HEK293 (cell line): ENCODE measurements at regions not wholly inside any gene's neighbourhood (a gene's known extent, or its start where the extent isn't known, plus 50 kb on each side); places are given as distances from the start of the nearest gene placed in this dataset.

Source experiments
- CTCF ChIA-PET: fragments of 350-600 bp; formaldehyde crosslinking; extraction: SDS; loops from one replicate; lab custom pipeline; 2021; ENCODE audit warnings: antibody characterized with exemption; lab: Yijun Ruan, JAX
- POLR2A ChIA-PET: fragments of 300-600 bp; formaldehyde crosslinking; extraction: SDS; loops from one replicate; lab custom pipeline; 2020; ENCODE audit warnings: antibody characterized with exemption, inconsistent platforms; lab: Yijun Ruan, JAX
- H3K27ac ChIP-seq: fragments of 200-500 bp; sonication (Bioruptor generic); 2 replicates; pipeline ENCODE4 v1.5.1; 2014; ENCODE audit warnings: low read depth, low read length, control low read depth, inconsistent platforms; ENCODE audit errors: extremely low read depth
- H3K36me3 ChIP-seq, 2 experiments: fragments of 200-500 bp in 1 of 2; sonication (Bioruptor generic) in 1 of 2; 1 replicate in 1 of 2; 2 replicates in 1 of 2; pipeline ENCODE4 v1.5.1; 2014 to 2017; ENCODE audit warnings: inconsistent platforms in 2 of 2, low read length in 2 of 2; ENCODE audit not compliant: control insufficient read depth in 2 of 2, insufficient read depth in 1 of 2
- H3K4me1 ChIP-seq: fragments of 200-500 bp; sonication (Bioruptor generic); 2 replicates; pipeline ENCODE4 v1.5.1; 2014; ENCODE audit warnings: mild to moderate bottlenecking, low read length, inconsistent platforms; ENCODE audit not compliant: control insufficient read depth, insufficient read depth
- H3K4me3 ChIP-seq: 2 replicates; pipeline ENCODE4 v1.5.1; 2011; ENCODE audit warnings: low read depth, mild to moderate bottlenecking, control low read depth, low read length, moderate library complexity
- H3K9me3 ChIP-seq: fragments of 200-500 bp; sonication (Bioruptor generic); 2 replicates; pipeline ENCODE4 v1.5.1; 2014; ENCODE audit warnings: low read depth, low read length, inconsistent platforms; ENCODE audit not compliant: control insufficient read depth, insufficient read depth
- GFI1B ChIP-seq: fragments of 450-650 bp; formaldehyde crosslinking; IDR thresholded peaks from 2 replicates; pipeline ENCODE4 v1.5.1; 2016; ENCODE audit warnings: missing biosample characterization, missing genetic modification characterization
- KLF9 ChIP-seq: fragments of 450-650 bp; formaldehyde crosslinking; IDR thresholded peaks from 2 replicates; pipeline ENCODE4 v1.5.1; 2016; ENCODE audit warnings: missing biosample characterization, missing genetic modification characterization, low read depth
- MYNN ChIP-seq: fragments of 450-650 bp; formaldehyde crosslinking; IDR thresholded peaks from 2 replicates; pipeline ENCODE4 v1.5.1; 2016; ENCODE audit warnings: missing biosample characterization, missing genetic modification characterization, borderline replicate concordance
- OSR2 ChIP-seq: fragments of 450-650 bp; formaldehyde crosslinking; IDR thresholded peaks from 2 replicates; pipeline ENCODE4 v1.5.1; 2016; ENCODE audit warnings: missing biosample characterization, missing genetic modification characterization
- SP7 ChIP-seq: fragments of 450-650 bp; formaldehyde crosslinking; IDR thresholded peaks from 2 replicates; pipeline ENCODE4 v1.5.1; 2016; ENCODE audit warnings: missing biosample characterization, missing genetic modification characterization
- ZBTB20 ChIP-seq: fragments of 450-650 bp; formaldehyde crosslinking; IDR thresholded peaks from 2 replicates; pipeline ENCODE4 v1.5.1; 2016; ENCODE audit warnings: missing biosample characterization, missing genetic modification characterization
- ZNF2 ChIP-seq: fragments of 450-650 bp; formaldehyde crosslinking; IDR thresholded peaks from 2 replicates; pipeline ENCODE4 v1.5.1; 2016; ENCODE audit warnings: missing biosample characterization, missing genetic modification characterization
- ZNF239 ChIP-seq: fragments of 450-650 bp; formaldehyde crosslinking; IDR thresholded peaks from 2 replicates; pipeline ENCODE4 v1.5.1; 2016; ENCODE audit warnings: missing biosample characterization, missing genetic modification characterization
- ZNF248 ChIP-seq: fragments of 450-650 bp; formaldehyde crosslinking; IDR thresholded peaks from 2 replicates; pipeline ENCODE4 v1.5.1; 2017; ENCODE audit warnings: missing biosample characterization, missing genetic modification characterization
- ZNF354C ChIP-seq: fragments of 450-650 bp; formaldehyde crosslinking; IDR thresholded peaks from 2 replicates; pipeline ENCODE4 v1.5.1; 2016; ENCODE audit warnings: missing biosample characterization, missing genetic modification characterization, low read depth, borderline replicate concordance
- ZNF48 ChIP-seq: fragments of 450-650 bp; formaldehyde crosslinking; IDR thresholded peaks from 2 replicates; pipeline ENCODE4 v1.5.1; 2016; ENCODE audit warnings: missing biosample characterization, missing genetic modification characterization
- ZNF549 ChIP-seq: fragments of 450-650 bp; IDR thresholded peaks from 2 replicates; pipeline ENCODE4 v1.5.1; 2018; ENCODE audit warnings: missing biosample characterization, missing genetic modification characterization, mild to moderate bottlenecking, inconsistent platforms, moderate library complexity
- ZNF670 ChIP-seq: fragments of 450-650 bp; formaldehyde crosslinking; IDR thresholded peaks from 2 replicates; pipeline ENCODE4 v1.5.1; 2016; ENCODE audit warnings: missing biosample characterization, missing genetic modification characterization, low read depth
- ZNF701 ChIP-seq: fragments of 450-650 bp; formaldehyde crosslinking; IDR thresholded peaks from 2 replicates; pipeline ENCODE4 v1.5.1; 2016; ENCODE audit warnings: missing biosample characterization, missing genetic modification characterization
- ZNF792 ChIP-seq: fragments of 450-650 bp; formaldehyde crosslinking; IDR thresholded peaks from 2 replicates; pipeline ENCODE4 v1.5.1; 2016; ENCODE audit warnings: missing biosample characterization, missing genetic modification characterization
- ZSCAN30 ChIP-seq: fragments of 450-650 bp; IDR thresholded peaks from 2 replicates; pipeline ENCODE4 v1.5.1; 2018; ENCODE audit warnings: missing biosample characterization, mild to moderate bottlenecking, missing genetic modification characterization, moderate library complexity
- TF ChIP-seq, protein P1 (sequence below): fragments of 450-650 bp; formaldehyde crosslinking; IDR thresholded peaks from 2 replicates; pipeline ENCODE4 v1.5.1; 2016; ENCODE audit warnings: missing biosample characterization, missing genetic modification characterization
- TF ChIP-seq, protein P2 (sequence below): fragments of 450-650 bp; formaldehyde crosslinking; IDR thresholded peaks from 2 replicates; pipeline ENCODE4 v1.5.1; 2016; ENCODE audit warnings: missing biosample characterization, missing genetic modification characterization
- TF ChIP-seq, protein P3 (sequence below): fragments of 450-650 bp; formaldehyde crosslinking; IDR thresholded peaks from 2 replicates; pipeline ENCODE4 v1.5.1; 2016; ENCODE audit warnings: missing biosample characterization, missing genetic modification characterization, borderline replicate concordance

DNA sequence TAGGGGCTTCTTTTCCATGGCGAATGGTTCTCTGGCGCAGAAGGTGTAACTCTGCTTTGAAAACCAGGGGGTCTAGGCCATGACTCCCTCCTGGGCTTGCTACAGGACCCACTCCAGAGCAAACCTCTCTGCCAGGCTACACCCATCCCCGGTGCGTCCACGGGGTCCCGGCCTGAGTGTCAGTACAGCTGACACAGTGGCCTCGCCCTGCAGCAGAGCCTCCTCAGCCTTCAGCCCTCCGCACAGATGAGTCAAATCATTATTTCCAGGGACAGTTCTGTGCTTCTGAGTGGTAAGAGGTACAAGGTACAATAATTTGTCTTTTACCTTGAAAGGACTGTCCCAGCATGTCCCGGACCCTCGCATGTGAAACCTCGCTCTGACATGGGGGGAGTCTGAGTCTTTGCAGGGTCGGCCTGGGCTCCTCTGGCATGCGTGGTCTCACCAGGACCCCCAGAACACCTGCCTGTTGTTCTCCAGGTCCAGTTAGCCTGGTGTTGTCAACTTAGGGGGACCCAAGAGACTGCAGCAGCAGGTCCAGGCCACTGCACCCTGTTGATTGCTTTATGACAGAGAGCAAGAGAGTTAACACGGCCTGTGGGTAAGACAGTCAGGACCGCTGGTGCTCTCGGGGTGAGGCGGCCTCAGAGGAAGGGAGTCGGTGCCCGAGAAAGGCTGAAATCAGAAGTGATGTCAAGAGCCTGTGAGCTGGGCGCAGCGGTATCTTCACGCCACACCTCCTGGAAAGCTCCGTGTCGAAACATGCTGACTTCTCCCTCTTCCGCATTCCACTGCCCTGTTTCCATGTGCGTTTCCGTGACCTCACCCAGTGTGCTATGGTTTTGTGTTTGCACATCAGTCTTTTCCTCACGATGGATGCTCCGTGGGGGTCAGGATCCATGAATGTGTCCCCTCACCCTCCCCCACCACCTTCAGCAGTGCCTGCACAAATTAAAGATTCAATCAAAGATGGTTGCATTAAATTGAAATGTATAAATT, 340.1 kb downstream of the EIPR1 start:
- Histone ChIP-seq H3K4me3 (no peak overlapping the region), H3K4me1 (no peaks in the 10 kb centered on the region), H3K27ac (no peak overlapping the region), H3K36me3 (no peaks in the 10 kb centered on the region), H3K9me3 (no peaks in the 10 kb centered on the region)
- TF ChIP-seq ZNF48 (tag by site-specific recombination) (no peak), ZNF239 (no peak), ZNF248 (tag by site-specific recombination) (no peak), MYNN (tag by site-specific recombination) (no peak), ZNF701 (tag by site-specific recombination) (no peak), ZBTB20 (tag by site-specific recombination) (no peak), GFI1B (tag by site-specific recombination) (no peak), ZNF792 (no peak), ZSCAN30 (tag by site-specific recombination) (no peak), KLF9 (tag by site-specific recombination) (no peak), ZNF2 (tag by site-specific recombination) (no peak), SP7 (tag by site-specific recombination) (no peak), OSR2 (tag by site-specific recombination) (no peak), ZNF670 (tag by site-specific recombination) (no peak), ZNF354C (tag by site-specific recombination) (no peak), ZNF549 (tag by site-specific recombination) (no peak)
- TF ChIP-seq, protein P1, sequence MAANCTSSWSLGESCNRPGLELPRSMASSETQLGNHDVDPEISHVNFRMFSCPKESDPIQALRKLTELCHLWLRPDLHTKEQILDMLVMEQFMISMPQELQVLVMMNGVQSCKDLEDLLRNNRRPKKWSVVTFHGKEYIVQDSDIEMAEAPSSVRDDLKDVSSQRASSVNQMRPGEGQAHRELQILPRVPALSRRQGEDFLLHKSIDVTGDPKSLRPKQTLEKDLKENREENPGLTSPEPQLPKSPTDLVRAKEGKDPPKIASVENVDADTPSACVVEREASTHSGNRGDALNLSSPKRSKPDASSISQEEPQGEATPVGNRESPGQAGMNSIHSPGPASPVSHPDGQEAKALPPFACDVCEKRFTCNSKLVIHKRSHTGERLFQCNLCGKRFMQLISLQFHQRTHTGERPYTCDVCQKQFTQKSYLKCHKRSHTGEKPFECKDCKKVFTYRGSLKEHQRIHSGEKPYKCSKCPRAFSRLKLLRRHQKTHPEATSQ (tag by site-specific recombination), result no peak
- TF ChIP-seq, protein P2, sequence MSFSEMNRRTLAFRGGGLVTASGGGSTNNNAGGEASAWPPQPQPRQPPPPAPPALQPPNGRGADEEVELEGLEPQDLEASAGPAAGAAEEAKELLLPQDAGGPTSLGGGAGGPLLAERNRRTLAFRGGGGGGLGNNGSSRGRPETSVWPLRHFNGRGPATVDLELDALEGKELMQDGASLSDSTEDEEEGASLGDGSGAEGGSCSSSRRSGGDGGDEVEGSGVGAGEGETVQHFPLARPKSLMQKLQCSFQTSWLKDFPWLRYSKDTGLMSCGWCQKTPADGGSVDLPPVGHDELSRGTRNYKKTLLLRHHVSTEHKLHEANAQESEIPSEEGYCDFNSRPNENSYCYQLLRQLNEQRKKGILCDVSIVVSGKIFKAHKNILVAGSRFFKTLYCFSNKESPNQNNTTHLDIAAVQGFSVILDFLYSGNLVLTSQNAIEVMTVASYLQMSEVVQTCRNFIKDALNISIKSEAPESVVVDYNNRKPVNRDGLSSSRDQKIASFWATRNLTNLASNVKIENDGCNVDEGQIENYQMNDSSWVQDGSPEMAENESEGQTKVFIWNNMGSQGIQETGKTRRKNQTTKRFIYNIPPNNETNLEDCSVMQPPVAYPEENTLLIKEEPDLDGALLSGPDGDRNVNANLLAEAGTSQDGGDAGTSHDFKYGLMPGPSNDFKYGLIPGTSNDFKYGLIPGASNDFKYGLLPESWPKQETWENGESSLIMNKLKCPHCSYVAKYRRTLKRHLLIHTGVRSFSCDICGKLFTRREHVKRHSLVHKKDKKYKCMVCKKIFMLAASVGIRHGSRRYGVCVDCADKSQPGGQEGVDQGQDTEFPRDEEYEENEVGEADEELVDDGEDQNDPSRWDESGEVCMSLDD (tag by site-specific recombination), result no peak
- TF ChIP-seq, protein P3, sequence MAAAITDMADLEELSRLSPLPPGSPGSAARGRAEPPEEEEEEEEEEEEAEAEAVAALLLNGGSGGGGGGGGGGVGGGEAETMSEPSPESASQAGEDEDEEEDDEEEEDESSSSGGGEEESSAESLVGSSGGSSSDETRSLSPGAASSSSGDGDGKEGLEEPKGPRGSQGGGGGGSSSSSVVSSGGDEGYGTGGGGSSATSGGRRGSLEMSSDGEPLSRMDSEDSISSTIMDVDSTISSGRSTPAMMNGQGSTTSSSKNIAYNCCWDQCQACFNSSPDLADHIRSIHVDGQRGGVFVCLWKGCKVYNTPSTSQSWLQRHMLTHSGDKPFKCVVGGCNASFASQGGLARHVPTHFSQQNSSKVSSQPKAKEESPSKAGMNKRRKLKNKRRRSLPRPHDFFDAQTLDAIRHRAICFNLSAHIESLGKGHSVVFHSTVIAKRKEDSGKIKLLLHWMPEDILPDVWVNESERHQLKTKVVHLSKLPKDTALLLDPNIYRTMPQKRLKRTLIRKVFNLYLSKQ (tag by site-specific recombination), result no peak
- ChIA-PET CTCF (no interaction called here), POLR2A (no interaction called here)
